A549 (cell line): ENCODE measurements at regions not wholly inside any gene's neighbourhood (a gene's known extent, or its start where the extent isn't known, plus 50 kb on each side); places are given as distances from the start of the nearest gene placed in this dataset.
"Not testable (repeated sequence)": the region's sequence is repeated elsewhere in the genome, so short reads cannot be mapped to it uniquely, and the experiment has no call there.

Experiments used
- ATAC-seq, 2 experiments: fragments of 200-7000 bp in 1 of 2; fragments of >200 bp in 1 of 2; cut with Nextera tagmentation in 1 of 2; cut with Tn5 transposase in 1 of 2; 3 replicates each; pipeline versions ENCODE4 v1.8.0 to v1.9.1; 2018 to 2020; ENCODE audit warnings: mild to moderate bottlenecking in 1 of 2, moderate library complexity in 1 of 2
- CTCF ChIA-PET: fragments of 300-600 bp; sonication (Branson Sonifier 250); formaldehyde crosslinking; extraction: SDS; loops from one replicate; lab custom pipeline; 2021; ENCODE audit warnings: antibody characterized with exemption, inconsistent platforms; lab: Yijun Ruan, JAX
- POLR2A ChIA-PET: fragments of 350-600 bp; formaldehyde crosslinking; extraction: SDS; loops from one replicate; lab custom pipeline; 2021; ENCODE audit warnings: antibody characterized with exemption, inconsistent platforms; lab: Yijun Ruan, JAX
- DNase-seq, 2 experiments: peaks; one replicate each; pipeline versions ENCODE4 v3.0.0 to v3.0.0-alpha.2; 2011 to 2016; ENCODE audit warnings: low read depth in 1 of 2, low spot score in 1 of 2
- FAIRE-seq: peaks from 2 replicates; lab custom pipeline; 2011; peaks lifted over from hg19 to GRCh38; lab: Jason Lieb, UNC
- H3K27ac ChIP-seq, 2 experiments: fragments of >200 bp; sonication (Bioruptor Twin); formaldehyde crosslinking; 3 replicates each; pipeline ENCODE4 v1.5.1; 2016 to 2017
- H3K4me1 ChIP-seq: fragments of >200 bp; sonication (Bioruptor Twin); formaldehyde crosslinking; 3 replicates; pipeline ENCODE4 v1.6.1; 2016
- H3K4me2 ChIP-seq: fragments of >200 bp; sonication (Bioruptor Twin); formaldehyde crosslinking; 3 replicates; pipeline ENCODE4 v1.6.1; 2016
- H3K4me3 ChIP-seq: fragments of >200 bp; sonication (Bioruptor Twin); formaldehyde crosslinking; 3 replicates; pipeline ENCODE4 v1.5.1; 2016
- H3K9me3 ChIP-seq: fragments of >200 bp; sonication (Bioruptor Twin); formaldehyde crosslinking; 3 replicates; pipeline ENCODE4 v1.6.1; 2016
- BHLHE40 ChIP-seq: IDR thresholded peaks from 2 replicates; pipeline ENCODE4 v1.6.1; 2012; ENCODE audit warnings: low read depth, low read length, inconsistent platforms
- EHF ChIP-seq: fragments of 250-450 bp; sonication (Bioruptor Pico); IDR thresholded peaks from 2 replicates; pipeline ENCODE4 v1.5.0; 2020; ENCODE audit warnings: mild to moderate bottlenecking
- EP300 ChIP-seq, 2 experiments: fragments of >200 bp; sonication (Bioruptor Twin); formaldehyde crosslinking; IDR thresholded peaks; 2 replicates in 1 of 2; 3 replicates in 1 of 2; pipeline ENCODE4 v1.6.1; 2016 to 2017
- FOSB ChIP-seq: fragments of 250-450 bp; sonication (Bioruptor Pico); IDR thresholded peaks from 2 replicates; pipeline ENCODE4 v1.5.0; 2020; ENCODE audit warnings: mild to moderate bottlenecking, moderate library complexity
- FOXS1 ChIP-seq: fragments of 250-450 bp; sonication (Bioruptor Pico); IDR thresholded peaks from 2 replicates; pipeline ENCODE4 v1.5.0; 2020; ENCODE audit warnings: mild to moderate bottlenecking, moderate library complexity
- HDAC2 ChIP-seq: fragments of 200-600 bp; sonication (generic); IDR thresholded peaks from 2 replicates; pipeline ENCODE4 v1.6.1; 2016
- JUNB ChIP-seq: fragments of >200 bp; sonication (Bioruptor Twin); formaldehyde crosslinking; IDR thresholded peaks from 2 replicates; pipeline ENCODE4 v1.6.1; 2016
- KDM5A ChIP-seq: fragments of 200-600 bp; sonication (generic); IDR thresholded peaks from 2 replicates; pipeline ENCODE4 v1.6.1; 2016; ENCODE audit warnings: antibody characterized with exemption, mild to moderate bottlenecking
- MYC ChIP-seq: IDR thresholded peaks from 2 replicates; pipeline ENCODE4 v1.6.1; 2012; ENCODE audit warnings: mild to moderate bottlenecking, inconsistent platforms, low read length, improper control_type of control experiment, borderline replicate concordance
- PHF8 ChIP-seq: fragments of 200-600 bp; sonication (generic); IDR thresholded peaks from 2 replicates; pipeline ENCODE4 v1.6.1; 2016; ENCODE audit warnings: low read depth, mild to moderate bottlenecking, antibody characterized with exemption, moderate library complexity, borderline replicate concordance
- RCOR1 ChIP-seq: fragments of 150-350 bp; IDR thresholded peaks from 2 replicates; pipeline ENCODE4 v1.6.1; 2014; ENCODE audit warnings: antibody characterized with exemption, low read length, low read depth
- RNF2 ChIP-seq: fragments of 200-600 bp; sonication (generic); IDR thresholded peaks from 2 replicates; pipeline ENCODE4 v1.6.1; 2016; ENCODE audit warnings: low read depth, mild to moderate bottlenecking, antibody characterized with exemption, moderate library complexity, borderline replicate concordance
- SMC3 ChIP-seq: fragments of >200 bp; sonication (Bioruptor Twin); formaldehyde crosslinking; IDR thresholded peaks from 3 replicates; pipeline ENCODE4 v1.6.1; 2018; ENCODE audit warnings: inconsistent platforms
- SREBF2 ChIP-seq: fragments of 450-650 bp; IDR thresholded peaks from 2 replicates; pipeline ENCODE4 v1.6.1; 2014; ENCODE audit warnings: mild to moderate bottlenecking, moderate library complexity
- ZSCAN20 ChIP-seq: fragments of 250-450 bp; sonication (Bioruptor Pico); IDR thresholded peaks from 2 replicates; pipeline ENCODE4 v1.8.0; 2022; ENCODE audit warnings: mild to moderate bottlenecking, moderate library complexity
- WGBS: methylation state at CpG from one replicate; pipeline ENCODE4 v1.1.6; 2017; ENCODE audit errors: missing lambda C conversion rate; 5-methylcytosine and 5-hydroxymethylcytosine counted together
- TF ChIP-seq, protein P1 (sequence below): fragments of 250-450 bp; sonication (Bioruptor Pico); IDR thresholded peaks from 2 replicates; pipeline ENCODE4 v1.5.0; 2020; ENCODE audit warnings: low read depth, mild to moderate bottlenecking, moderate library complexity
- TF ChIP-seq, protein P2 (sequence below): fragments of >200 bp; sonication (Bioruptor Twin); formaldehyde crosslinking; IDR thresholded peaks from 3 replicates; pipeline ENCODE4 v1.6.1; 2016
- TF ChIP-seq, protein P3 (sequence below): fragments of 250-450 bp; sonication (Bioruptor Pico); IDR thresholded peaks from 2 replicates; pipeline ENCODE4 v1.5.0; 2021; ENCODE audit warnings: mild to moderate bottlenecking, moderate library complexity, borderline replicate concordance
- TF ChIP-seq, protein P4 (sequence below): fragments of >200 bp; sonication (Bioruptor Twin); formaldehyde crosslinking; IDR thresholded peaks from 3 replicates; pipeline ENCODE4 v1.5.1; 2016

DNA sequence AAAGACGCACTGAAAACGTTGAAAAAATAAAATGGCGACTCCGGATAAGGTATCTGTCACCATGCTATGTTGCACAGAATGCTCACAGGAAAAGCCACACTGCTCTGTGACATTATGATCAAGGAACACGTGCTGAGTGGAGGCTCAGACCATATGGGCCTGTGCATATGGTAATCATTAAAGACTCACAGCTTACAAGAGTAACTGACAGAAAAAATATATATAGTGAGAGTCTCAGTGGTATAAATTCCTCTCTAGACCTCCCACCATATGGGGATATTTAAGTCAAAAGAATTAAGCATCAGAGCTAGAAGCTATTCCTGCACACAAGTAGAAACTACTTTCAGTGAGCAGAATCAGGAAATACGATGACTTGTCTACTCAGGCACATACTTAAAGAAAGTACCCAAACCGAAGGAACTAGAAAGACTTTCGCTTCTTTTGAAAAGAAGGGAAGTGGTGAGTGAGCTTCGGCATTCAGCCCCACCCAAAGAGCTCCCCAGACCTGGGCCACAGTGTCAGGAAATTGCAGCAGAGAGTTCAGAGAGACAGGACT is 65.1 kb upstream of the MPP7 start (continued):
- no peak for TF ChIP-seq JUNB
- no peak for TF ChIP-seq ZSCAN20 (CRISPR knock-in tag)
- no peak for TF ChIP-seq FOSB
- no peak for TF ChIP-seq FOXS1 (CRISPR knock-in tag)

DNA sequence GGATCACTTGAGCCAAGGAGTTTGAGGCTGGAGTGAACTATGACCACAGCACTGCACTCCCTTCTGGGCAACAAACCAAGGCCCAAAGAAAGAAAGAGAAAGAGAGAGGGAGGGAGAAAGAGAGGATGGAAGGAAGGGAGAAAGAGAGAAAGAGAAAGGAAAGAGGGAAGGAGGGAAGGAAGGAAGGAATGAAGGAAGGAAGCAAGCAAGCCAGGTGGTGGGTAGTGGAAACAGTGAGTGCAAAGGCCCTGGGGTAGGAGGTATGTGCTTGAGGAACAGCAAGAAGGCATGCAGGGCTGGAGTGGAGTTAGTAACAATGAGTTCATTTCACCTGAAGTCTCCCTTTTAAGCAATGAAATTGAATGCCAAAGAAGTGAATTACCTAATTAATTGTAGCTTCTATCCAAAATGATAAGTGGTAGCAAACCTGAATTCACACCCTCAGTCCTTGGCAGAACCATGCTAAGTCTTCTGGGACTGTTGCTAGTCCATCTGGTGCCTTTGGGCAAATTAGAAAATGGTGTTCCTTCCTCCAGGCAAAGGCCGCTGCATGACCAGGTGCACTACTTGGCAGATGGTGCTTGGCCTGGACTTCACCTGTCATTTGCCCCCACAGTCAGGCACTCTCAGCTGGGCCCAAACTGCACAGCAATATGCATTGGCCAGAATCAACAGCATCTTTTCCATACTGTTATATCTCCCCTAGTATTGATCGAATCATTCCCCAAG is 67.4 kb upstream of the MPP7 start:
- 68% methylated on average over 2 of the region's 2 CpGs for WGBS
- ChIA-PET CTCF (interaction anchor here (0.6 to 3.3 kb wide), 4 partner anchors 12 to 120 kb away, joined by 3 to 20 read pairs (median 8); no protein-coding TSS in a partner anchor), POLR2A (no interaction called here)
- Histone ChIP-seq H3K4me1 (no peaks in the 10 kb centered on the region; the same call in 2 of the 3 replicates), H3K9me3 (no peaks in the 10 kb centered on the region), H3K4me3 (no peak overlapping the region)
- DNase-seq: no peak
- TF ChIP-seq, protein P1, sequence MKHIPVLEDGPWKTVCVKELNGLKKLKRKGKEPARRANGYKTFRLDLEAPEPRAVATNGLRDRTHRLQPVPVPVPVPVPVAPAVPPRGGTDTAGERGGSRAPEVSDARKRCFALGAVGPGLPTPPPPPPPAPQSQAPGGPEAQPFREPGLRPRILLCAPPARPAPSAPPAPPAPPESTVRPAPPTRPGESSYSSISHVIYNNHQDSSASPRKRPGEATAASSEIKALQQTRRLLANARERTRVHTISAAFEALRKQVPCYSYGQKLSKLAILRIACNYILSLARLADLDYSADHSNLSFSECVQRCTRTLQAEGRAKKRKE (CRISPR knock-in tag): no peak
- no peak for TF ChIP-seq FOSB
- no peak for TF ChIP-seq RCOR1
- TF ChIP-seq MYC: no peak
- TF ChIP-seq, all 56 proteins: peak for 0
- H3K27ac ChIP-seq: no peak overlapping the region
- FAIRE-seq (no peak), ATAC-seq (no peak)
- no peak overlapping the region for H3K4me2 ChIP-seq

DNA sequence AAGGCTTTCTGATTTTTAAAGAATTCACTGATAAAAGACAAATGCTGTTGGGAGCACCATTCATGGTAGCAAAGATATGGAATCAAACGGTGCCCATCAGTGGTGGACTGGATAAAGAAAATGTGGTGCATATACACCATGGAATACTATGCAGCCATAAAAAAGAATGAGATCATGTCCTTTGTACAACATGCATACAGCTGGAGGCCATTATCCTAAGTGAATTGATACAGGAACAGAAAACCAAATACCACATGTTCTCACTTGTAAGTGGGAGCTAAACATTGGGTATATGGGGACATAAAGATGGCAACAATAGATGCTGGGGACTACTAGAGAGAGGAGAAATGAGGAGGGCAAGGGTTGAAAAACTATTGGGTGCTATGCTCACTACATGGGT is 68.8 kb upstream of the MPP7 start:
- CTCF ChIA-PET: interaction anchor here (0.6 to 3.3 kb wide), 4 partner anchors 10 to 1490 kb away, joined by 3 to 20 read pairs (median 8); no protein-coding TSS in a partner anchor
- 12% methylated on average over 1 of the region's 1 CpG for WGBS
- FAIRE-seq, H3K27ac ChIP-seq, DNase-seq, ATAC-seq, H3K4me1 ChIP-seq, H3K9me3 ChIP-seq, H3K4me2 ChIP-seq, H3K4me3 ChIP-seq: not testable (repeated sequence)
- POLR2A ChIA-PET: interaction anchor here (0.7 kb wide), 1 partner anchor 56 kb away, joined by 3 read pairs; no protein-coding TSS in a partner anchor

DNA sequence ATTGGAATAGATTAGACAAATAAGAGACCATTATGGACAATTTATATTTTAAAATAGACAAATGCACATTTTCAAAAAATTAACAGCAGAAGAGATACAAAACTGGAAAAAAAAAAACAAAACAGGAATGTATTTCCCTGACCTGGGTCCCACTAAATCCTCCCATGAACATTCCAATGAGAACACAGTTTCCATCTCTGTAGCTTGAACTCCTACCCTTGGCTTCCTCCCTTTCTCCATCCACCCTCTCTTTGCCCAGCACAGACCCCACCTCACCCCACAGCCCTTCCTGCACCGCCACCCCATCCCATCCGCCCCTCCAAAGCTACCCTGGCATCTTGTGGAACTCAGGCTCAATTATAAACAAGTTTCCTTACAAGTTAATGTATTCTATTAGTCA is 71.2 kb upstream of the MPP7 start:
- TF ChIP-seq ZSCAN20 (CRISPR knock-in tag) (no peak), EHF (CRISPR knock-in tag) (no peak), SMC3 (no peak), PHF8 (no peak), BHLHE40 (no peak), HDAC2 (no peak), SREBF2 (no peak), RCOR1 (no peak), KDM5A (no peak), EP300 (IDR thresholded peaks at IDR 0.05) (no peak), RNF2 (no peak), JUNB (no peak)
- TF ChIP-seq, protein P2, sequence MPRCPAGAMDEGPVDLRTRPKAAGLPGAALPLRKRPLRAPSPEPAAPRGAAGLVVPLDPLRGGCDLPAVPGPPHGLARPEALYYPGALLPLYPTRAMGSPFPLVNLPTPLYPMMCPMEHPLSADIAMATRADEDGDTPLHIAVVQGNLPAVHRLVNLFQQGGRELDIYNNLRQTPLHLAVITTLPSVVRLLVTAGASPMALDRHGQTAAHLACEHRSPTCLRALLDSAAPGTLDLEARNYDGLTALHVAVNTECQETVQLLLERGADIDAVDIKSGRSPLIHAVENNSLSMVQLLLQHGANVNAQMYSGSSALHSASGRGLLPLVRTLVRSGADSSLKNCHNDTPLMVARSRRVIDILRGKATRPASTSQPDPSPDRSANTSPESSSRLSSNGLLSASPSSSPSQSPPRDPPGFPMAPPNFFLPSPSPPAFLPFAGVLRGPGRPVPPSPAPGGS: no peak
- TF ChIP-seq, protein P3, sequence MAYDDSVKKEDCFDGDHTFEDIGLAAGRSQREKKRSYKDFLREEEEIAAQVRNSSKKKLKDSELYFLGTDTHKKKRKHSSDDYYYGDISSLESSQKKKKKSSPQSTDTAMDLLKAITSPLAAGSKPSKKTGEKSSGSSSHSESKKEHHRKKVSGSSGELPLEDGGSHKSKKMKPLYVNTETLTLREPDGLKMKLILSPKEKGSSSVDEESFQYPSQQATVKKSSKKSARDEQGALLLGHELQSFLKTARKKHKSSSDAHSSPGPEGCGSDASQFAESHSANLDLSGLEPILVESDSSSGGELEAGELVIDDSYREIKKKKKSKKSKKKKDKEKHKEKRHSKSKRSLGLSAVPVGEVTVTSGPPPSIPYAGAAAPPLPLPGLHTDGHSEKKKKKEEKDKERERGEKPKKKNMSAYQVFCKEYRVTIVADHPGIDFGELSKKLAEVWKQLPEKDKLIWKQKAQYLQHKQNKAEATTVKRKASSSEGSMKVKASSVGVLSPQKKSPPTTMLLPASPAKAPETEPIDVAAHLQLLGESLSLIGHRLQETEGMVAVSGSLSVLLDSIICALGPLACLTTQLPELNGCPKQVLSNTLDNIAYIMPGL: no peak
- TF ChIP-seq, protein P1 (CRISPR knock-in tag): no peak
- TF ChIP-seq, protein P4, sequence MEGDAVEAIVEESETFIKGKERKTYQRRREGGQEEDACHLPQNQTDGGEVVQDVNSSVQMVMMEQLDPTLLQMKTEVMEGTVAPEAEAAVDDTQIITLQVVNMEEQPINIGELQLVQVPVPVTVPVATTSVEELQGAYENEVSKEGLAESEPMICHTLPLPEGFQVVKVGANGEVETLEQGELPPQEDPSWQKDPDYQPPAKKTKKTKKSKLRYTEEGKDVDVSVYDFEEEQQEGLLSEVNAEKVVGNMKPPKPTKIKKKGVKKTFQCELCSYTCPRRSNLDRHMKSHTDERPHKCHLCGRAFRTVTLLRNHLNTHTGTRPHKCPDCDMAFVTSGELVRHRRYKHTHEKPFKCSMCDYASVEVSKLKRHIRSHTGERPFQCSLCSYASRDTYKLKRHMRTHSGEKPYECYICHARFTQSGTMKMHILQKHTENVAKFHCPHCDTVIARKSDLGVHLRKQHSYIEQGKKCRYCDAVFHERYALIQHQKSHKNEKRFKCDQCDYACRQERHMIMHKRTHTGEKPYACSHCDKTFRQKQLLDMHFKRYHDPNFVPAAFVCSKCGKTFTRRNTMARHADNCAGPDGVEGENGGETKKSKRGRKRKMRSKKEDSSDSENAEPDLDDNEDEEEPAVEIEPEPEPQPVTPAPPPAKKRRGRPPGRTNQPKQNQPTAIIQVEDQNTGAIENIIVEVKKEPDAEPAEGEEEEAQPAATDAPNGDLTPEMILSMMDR: no peak
- TF ChIP-seq, all 56 proteins: peak for 0
- ChIA-PET CTCF (no interaction called here), POLR2A (no interaction called here)
- DNase-seq: no peak
- Histone ChIP-seq H3K9me3 (no peaks in the 10 kb centered on the region), H3K4me3 (no peak overlapping the region), H3K4me2 (no peak overlapping the region), H3K27ac (no peak overlapping the region), H3K4me1 (peaks cover 7% of the 10 kb centered on the region; the same call in 1 of the 3 replicates)
- WGBS: 51% methylated on average over 2 of the region's 2 CpGs
- no peak for ATAC-seq
- no peak for FAIRE-seq
